Lower leg skin (tissue), 4 donors: ENCODE measurements at regions not wholly inside any gene's neighbourhood (a gene's known extent, or its start where the extent isn't known, plus 50 kb on each side); places are given as distances from the start of the nearest gene placed in this dataset.
A peak's percentile ranks its signal among the peaks of the same experiment; 100 is the strongest.

Experiments
- DNase-seq, 2 donors: peaks; one replicate each; pipeline ENCODE4 v3.0.0-alpha.2; 2019; ENCODE audit warnings: low spot score in 2 of 2
- H3K4me3 ChIP-seq: fragments of 200-600 bp; sonication (generic); 2 replicates; pipeline ENCODE4 v1.5.1; 2017; ENCODE audit warnings: mild to moderate bottlenecking, low read depth; ENCODE audit not compliant: poor library complexity, severe bottlenecking
- POLR2A ChIP-seq, 2 donors: fragments of 450-650 bp; IDR thresholded peaks; one replicate each; pipeline ENCODE4 v1.6.1; 2016 to 2017; ENCODE audit warnings: antibody characterized with exemption in 2 of 2, mild to moderate bottlenecking in 1 of 2, moderate library complexity in 1 of 2
- WGBS, 2 donors: methylation state at CpG; one replicate each; pipeline ENCODE4 v1.1.5; 2018; 5-methylcytosine and 5-hydroxymethylcytosine counted together
- intact Hi-C: fragments of 100-400 bp; cut with DNase I; formaldehyde crosslinking; loops from one replicate; pipeline ENCODE4 v1.15.0; 2023; ENCODE audit warnings: low total_unique reads
- TF ChIP-seq, protein P1 (sequence below), 3 donors: fragments of 450-650 bp; IDR thresholded peaks; one replicate each; pipeline ENCODE4 v1.5.1; 2016; ENCODE audit warnings: antibody characterized with exemption in 3 of 3, mild to moderate bottlenecking in 3 of 3, moderate library complexity in 2 of 3

DNA sequence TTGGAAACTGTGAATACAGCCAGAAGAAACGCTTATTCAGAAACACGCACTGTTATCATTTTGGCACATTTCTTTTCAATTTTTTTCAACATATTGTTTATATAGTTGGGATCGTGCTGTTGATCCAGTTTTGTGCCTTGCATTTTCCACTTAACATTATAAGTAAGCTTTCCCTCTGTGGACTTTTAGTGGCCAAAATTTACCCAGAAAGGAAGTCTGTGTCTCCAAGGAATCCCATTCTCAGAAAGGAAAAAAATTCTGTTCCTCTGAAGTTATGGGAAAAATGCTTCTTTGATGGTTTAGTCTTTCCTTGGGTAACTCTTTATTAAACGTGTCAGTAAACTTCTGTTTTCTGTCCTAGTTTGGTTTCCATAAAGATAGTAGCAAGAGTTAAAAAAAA is 280.0 kb downstream of the REEP3 start:
- TF ChIP-seq, protein P1, sequence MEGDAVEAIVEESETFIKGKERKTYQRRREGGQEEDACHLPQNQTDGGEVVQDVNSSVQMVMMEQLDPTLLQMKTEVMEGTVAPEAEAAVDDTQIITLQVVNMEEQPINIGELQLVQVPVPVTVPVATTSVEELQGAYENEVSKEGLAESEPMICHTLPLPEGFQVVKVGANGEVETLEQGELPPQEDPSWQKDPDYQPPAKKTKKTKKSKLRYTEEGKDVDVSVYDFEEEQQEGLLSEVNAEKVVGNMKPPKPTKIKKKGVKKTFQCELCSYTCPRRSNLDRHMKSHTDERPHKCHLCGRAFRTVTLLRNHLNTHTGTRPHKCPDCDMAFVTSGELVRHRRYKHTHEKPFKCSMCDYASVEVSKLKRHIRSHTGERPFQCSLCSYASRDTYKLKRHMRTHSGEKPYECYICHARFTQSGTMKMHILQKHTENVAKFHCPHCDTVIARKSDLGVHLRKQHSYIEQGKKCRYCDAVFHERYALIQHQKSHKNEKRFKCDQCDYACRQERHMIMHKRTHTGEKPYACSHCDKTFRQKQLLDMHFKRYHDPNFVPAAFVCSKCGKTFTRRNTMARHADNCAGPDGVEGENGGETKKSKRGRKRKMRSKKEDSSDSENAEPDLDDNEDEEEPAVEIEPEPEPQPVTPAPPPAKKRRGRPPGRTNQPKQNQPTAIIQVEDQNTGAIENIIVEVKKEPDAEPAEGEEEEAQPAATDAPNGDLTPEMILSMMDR (IDR thresholded peaks at IDR 0.05), result no peak
- no peak for TF ChIP-seq POLR2A (IDR thresholded peaks at IDR 0.05)
- no peak for DNase-seq
- 38 to 43% methylated on average over 4 of the region's 4 CpGs for WGBS, 2 donors
- intact Hi-C loops, result no loop called here
- no peak overlapping the region for H3K4me3 ChIP-seq

DNA sequence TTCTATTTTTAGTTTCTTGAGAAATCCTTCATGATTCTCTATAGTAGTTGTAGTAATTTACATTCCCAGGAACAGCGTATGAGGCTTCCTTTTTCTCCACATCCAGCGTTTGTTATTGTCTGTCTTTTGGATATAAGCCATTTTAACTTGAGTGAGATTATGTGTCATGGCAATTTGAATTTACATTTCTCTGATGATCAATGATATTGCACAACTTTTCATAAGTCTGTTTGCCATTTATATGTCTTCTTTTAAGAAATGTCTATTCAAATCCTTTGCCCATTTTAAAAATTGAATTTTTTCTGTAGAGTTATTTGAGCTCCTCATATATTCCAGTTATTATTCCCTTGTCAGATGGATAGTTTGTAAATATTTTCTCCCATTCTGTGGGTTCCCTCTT is 285.1 kb downstream of the REEP3 start:
- 24 to 26% methylated on average over 2 of the region's 2 CpGs for WGBS, 2 donors
- no peak for TF ChIP-seq POLR2A (IDR thresholded peaks at IDR 0.05)
- TF ChIP-seq, protein P1 (IDR thresholded peaks at IDR 0.05), result no peak
- no peak for DNase-seq

DNA sequence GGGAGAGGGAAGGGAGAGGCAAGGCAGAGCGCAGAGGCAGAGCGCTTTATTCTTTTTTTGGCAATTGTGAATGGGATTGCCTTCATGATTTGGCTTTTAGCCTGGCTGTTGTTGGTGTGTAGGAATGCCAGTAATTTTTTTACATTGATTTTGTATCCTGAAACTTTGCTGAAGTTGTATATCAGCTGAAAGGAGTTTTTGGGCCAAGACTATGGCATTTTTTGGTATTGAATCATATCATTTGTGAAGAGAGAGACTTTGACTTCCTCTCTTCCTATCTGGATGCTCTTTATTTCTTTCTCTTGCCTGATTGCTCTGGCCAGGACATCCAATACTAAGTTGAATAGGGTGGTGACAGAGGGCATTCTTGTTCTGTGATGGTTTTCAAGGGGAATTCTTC is 291.3 kb downstream of the REEP3 start:
- no peak overlapping the region for H3K4me3 ChIP-seq
- no peak for DNase-seq
- no peak for TF ChIP-seq POLR2A (IDR thresholded peaks at IDR 0.05)
- TF ChIP-seq, protein P1 (IDR thresholded peaks at IDR 0.05), result no peak
- intact Hi-C loops, result no loop called here
- 22 to 28% methylated on average over 1 to 2 of the region's 2 CpGs for WGBS, 2 donors

More for the DNA sequence above, 285.1 kb downstream of the REEP3 start:
- H3K4me3 ChIP-seq, result no peak overlapping the region
- intact Hi-C loops, result no loop called here

DNA sequence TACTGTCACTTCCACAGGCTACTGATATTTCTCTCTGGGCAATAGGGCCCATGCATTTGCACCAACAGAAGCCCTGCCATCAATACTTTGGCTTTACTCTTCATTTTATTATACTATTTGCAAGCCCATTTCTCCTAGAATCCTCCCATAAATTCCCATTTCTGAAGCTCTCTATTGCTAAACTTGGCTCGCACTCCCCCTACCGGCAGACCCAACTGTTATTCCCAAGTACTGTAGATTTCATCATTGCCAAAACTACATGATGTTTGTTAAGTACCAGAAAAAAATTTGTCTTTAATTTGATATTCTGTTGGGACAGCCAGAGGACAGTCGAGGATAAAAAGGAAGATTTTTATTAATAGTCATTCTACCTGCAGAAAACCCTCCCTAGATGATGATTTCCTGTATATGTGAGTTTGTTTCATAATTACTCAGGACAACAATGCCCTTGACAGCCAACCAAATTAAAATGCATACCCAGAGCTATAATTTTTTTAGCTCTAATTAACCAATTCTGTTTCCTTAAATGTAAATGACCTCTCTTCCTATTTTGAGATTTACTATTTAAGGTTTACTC is 298.6 kb downstream of the REEP3 start:
- TF ChIP-seq, protein P1 (IDR thresholded peaks at IDR 0.05), result no peak
- no peak for TF ChIP-seq POLR2A (IDR thresholded peaks at IDR 0.05)
- peak; percentile 52 to 90 for DNase-seq
- H3K4me3 ChIP-seq, result no peak overlapping the region
- intact Hi-C loops, result no loop called here
- 2% methylated on average over 3 of the region's 3 CpGs for WGBS, 2 donors

DNA sequence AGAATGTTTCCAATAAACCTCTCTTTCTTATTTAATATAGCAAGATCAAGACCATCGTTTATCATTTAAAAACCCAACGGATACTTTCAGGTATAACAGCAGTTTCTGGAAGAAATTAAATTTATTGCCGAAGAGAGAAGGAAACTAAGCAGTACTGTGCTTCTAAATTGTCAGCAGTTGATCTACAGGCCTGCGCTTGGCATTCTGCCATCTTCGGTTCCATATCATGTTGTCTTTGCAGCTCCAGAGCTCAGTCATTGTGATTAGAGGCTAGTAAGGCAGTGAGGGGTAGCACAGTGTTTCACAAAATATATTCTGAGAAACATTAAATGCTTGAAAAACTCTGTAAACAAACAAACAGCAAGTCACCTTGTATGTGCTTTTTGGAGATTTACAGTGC is 301.3 kb downstream of the REEP3 start:
- WGBS, 2 donors, result 54 to 57% methylated on average over 5 of the region's 5 CpGs
- TF ChIP-seq POLR2A (IDR thresholded peaks at IDR 0.05), result no peak
- TF ChIP-seq, protein P1 (IDR thresholded peaks at IDR 0.05), result no peak
- intact Hi-C loops, result no loop called here

DNA sequence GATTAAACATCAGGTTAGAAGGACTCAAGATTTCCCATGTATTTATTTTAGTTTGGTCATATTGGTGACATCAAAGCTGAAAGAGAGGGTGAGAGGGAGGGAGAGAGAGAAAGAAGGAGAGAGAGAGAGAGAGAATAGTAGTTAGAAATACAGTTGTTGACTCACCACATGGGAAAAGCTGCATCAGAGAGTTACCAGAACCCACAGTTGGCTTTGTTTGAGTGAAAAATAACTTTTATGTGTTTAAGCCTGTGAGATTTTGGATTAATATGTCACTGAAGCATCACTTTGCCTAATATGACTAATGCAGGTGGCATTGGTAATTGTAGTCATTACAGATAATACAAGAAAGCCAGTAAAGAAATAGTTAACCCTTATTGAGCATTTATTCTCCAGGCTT is 303.9 kb downstream of the REEP3 start:
- no peak overlapping the region for H3K4me3 ChIP-seq
- intact Hi-C loops, result no loop called here
- no peak for DNase-seq
- TF ChIP-seq, protein P1 (IDR thresholded peaks at IDR 0.05), result no peak
- no peak for TF ChIP-seq POLR2A (IDR thresholded peaks at IDR 0.05)

More for the DNA sequence above, 301.3 kb downstream of the REEP3 start:
- H3K4me3 ChIP-seq, result no peak overlapping the region
- no peak for DNase-seq
